GM12878 (cell line): ENCODE measurements at regions not wholly inside any gene's neighbourhood (a gene's known extent, or its start where the extent isn't known, plus 50 kb on each side); places are given as distances from the start of the nearest gene placed in this dataset.

ENCODE experiments used
- ATAC-seq: fragments of 200-7000 bp; cut with Tn5 transposase; 3 replicates; pipeline ENCODE4 v1.9.1; 2020; ENCODE audit warnings: mild to moderate bottlenecking, moderate library complexity
- BruUV-seq: library from RNA; stranded (reverse); fragments of 400-500 nt; replicated peaks from 2 replicates; lab custom pipeline; 2021; lab: Mats Ljungman, UMichigan
- CTCF ChIA-PET: fragments of 300-600 bp; sonication (Branson Sonifier 250); formaldehyde crosslinking; extraction: SDS; loops from one replicate; lab custom pipeline; 2021; ENCODE audit warnings: inconsistent platforms; lab: Yijun Ruan, JAX
- POLR2A ChIA-PET: fragments of 350-600 bp; formaldehyde crosslinking; extraction: SDS; loops from one replicate; lab custom pipeline; 2021; ENCODE audit warnings: inconsistent platforms; lab: Charles Lee
- RAD21 ChIA-PET: fragments of 300-600 bp; sonication (Branson Sonifier 250); formaldehyde crosslinking; loops from one replicate; lab custom pipeline; 2023; ENCODE audit warnings: antibody characterized with exemption; ENCODE audit not compliant: unreplicated experiment; lab: Charles Lee
- SMC1A ChIA-PET: fragments of 300-600 bp; sonication (Branson Sonifier 250); formaldehyde crosslinking; loops from one replicate; lab custom pipeline; 2023; ENCODE audit not compliant: unreplicated experiment, uncharacterized antibody; lab: Charles Lee
- DNase-seq: peaks from one replicate; pipeline ENCODE4 v3.0.0-alpha.2; 2011; ENCODE audit warnings: low read depth, low spot score
- FAIRE-seq: peaks from 3 replicates; lab custom pipeline; 2011; peaks lifted over from hg19 to GRCh38; lab: Jason Lieb, UNC
- H2AFZ ChIP-seq: 2 replicates; pipeline ENCODE4 v1.6.0; 2011; ENCODE audit warnings: low read depth, low read length, control low read depth; ENCODE audit not compliant: control insufficient read depth
- H3K27ac ChIP-seq: 2 replicates; pipeline ENCODE4 v1.5.1; 2011; ENCODE audit warnings: control low read depth; ENCODE audit not compliant: control insufficient read depth, insufficient read depth
- H3K27me3 ChIP-seq, 2 experiments: replicated peaks in 1 of 2; 2 replicates each; pipeline versions ENCODE4 v1.6.0 to v1.6.1; 2011; ENCODE audit warnings: low read length in 1 of 2; ENCODE audit not compliant: control insufficient read depth in 2 of 2, insufficient read depth in 2 of 2
- H3K36me3 ChIP-seq, 2 experiments: 2 replicates each; pipeline ENCODE4 v1.5.1; 2011; ENCODE audit warnings: low read length in 1 of 2; ENCODE audit not compliant: control insufficient read depth in 2 of 2, insufficient read depth in 2 of 2
- H3K4me1 ChIP-seq: 2 replicates; pipeline ENCODE4 v1.6.1; 2011; ENCODE audit warnings: mild to moderate bottlenecking, low read length, moderate library complexity, mixed read lengths; ENCODE audit not compliant: control insufficient read depth, insufficient read depth
- H3K4me2 ChIP-seq: 2 replicates; pipeline ENCODE4 v1.6.0; 2011; ENCODE audit warnings: control low read depth; ENCODE audit not compliant: control insufficient read depth, insufficient read depth
- H3K4me3 ChIP-seq: fragments of 200-600 bp; sonication (generic); 2 replicates; pipeline ENCODE4 v1.5.1; 2016
- H3K79me2 ChIP-seq: 2 replicates; pipeline ENCODE4 v1.6.0; 2011; ENCODE audit warnings: low read length; ENCODE audit not compliant: control insufficient read depth, insufficient read depth
- H3K9ac ChIP-seq: 2 replicates; pipeline ENCODE4 v1.8.0; 2011; ENCODE audit warnings: low read length, control low read depth, mixed read lengths; ENCODE audit not compliant: control insufficient read depth, insufficient read depth
- H3K9me3 ChIP-seq: replicated peaks from 3 replicates; pipeline ENCODE4 v1.5.1; 2011; ENCODE audit warnings: mild to moderate bottlenecking, low read length; ENCODE audit not compliant: control insufficient read depth, insufficient read depth
- H4K20me1 ChIP-seq: 2 replicates; pipeline ENCODE4 v1.6.0; 2011; ENCODE audit not compliant: control insufficient read depth, insufficient read depth
- ATF7 ChIP-seq: fragments of 450-650 bp; IDR thresholded peaks from 2 replicates; pipeline ENCODE4 v1.6.1; 2016; ENCODE audit warnings: low read depth, mild to moderate bottlenecking
- BHLHE40 ChIP-seq, 2 experiments: fragments of 450-650 bp in 1 of 2; IDR thresholded peaks; 2 replicates each; pipeline ENCODE4 v1.6.1; 2011 to 2017; ENCODE audit warnings: low read depth in 2 of 2, borderline replicate concordance in 1 of 2, improper control_type of control experiment in 1 of 2, low read length in 1 of 2, mild to moderate bottlenecking in 1 of 2
- CHD2 ChIP-seq: IDR thresholded peaks from 2 replicates; pipeline ENCODE4 v1.6.1; 2011; ENCODE audit warnings: low read depth, low read length, improper control_type of control experiment, borderline replicate concordance
- CHD4 ChIP-seq: fragments of 200-600 bp; sonication (generic); IDR thresholded peaks from 2 replicates; pipeline ENCODE4 v1.6.1; 2016; ENCODE audit warnings: mild to moderate bottlenecking
- GABPA ChIP-seq: IDR thresholded peaks from 2 replicates; pipeline ENCODE4 v1.6.1; 2014; ENCODE audit warnings: antibody characterized with exemption, low read depth, mild to moderate bottlenecking, inconsistent platforms
- IRF4 ChIP-seq: IDR thresholded peaks from 2 replicates; pipeline ENCODE4 v1.6.1; 2011; ENCODE audit warnings: low read depth, low read length
- MEF2B ChIP-seq: fragments of 450-650 bp; IDR thresholded peaks from 2 replicates; pipeline ENCODE4 v1.6.1; 2018; ENCODE audit warnings: mild to moderate bottlenecking, moderate library complexity; ENCODE audit not compliant: partially characterized antibody, poor library complexity, severe bottlenecking
- SMAD5 ChIP-seq: IDR thresholded peaks from 2 replicates; pipeline ENCODE4 v1.6.1; 2016; ENCODE audit warnings: antibody characterized with exemption, low read depth
- STAT1 ChIP-seq: fragments of 450-650 bp; conservative IDR thresholded peaks from 2 replicates; pipeline ENCODE4 v1.6.1; 2014; ENCODE audit warnings: antibody characterized with exemption, mild to moderate bottlenecking
- TBL1XR1 ChIP-seq: IDR thresholded peaks from 2 replicates; pipeline ENCODE4 v1.6.1; 2012; ENCODE audit warnings: low read depth, low read length, improper control_type of control experiment
- YBX1 ChIP-seq: fragments of 450-650 bp; IDR thresholded peaks from 2 replicates; pipeline ENCODE4 v1.6.1; 2016; ENCODE audit warnings: antibody characterized with exemption
- ZNF622 ChIP-seq: fragments of 450-650 bp; IDR thresholded peaks from 2 replicates; pipeline ENCODE4 v1.6.1; 2017; ENCODE audit warnings: mild to moderate bottlenecking, inconsistent platforms
- WGBS: methylation state at CpG from one replicate; pipeline ENCODE4 v1.1.6; 2016; ENCODE audit warnings: low lambda C conversion rate; ENCODE audit not compliant: insufficient replicate concordance, insufficient coverage; ENCODE audit errors: missing lambda C conversion rate; 5-methylcytosine and 5-hydroxymethylcytosine counted together
- in situ Hi-C: fragments of 300-500 bp; cut with MboI; formaldehyde crosslinking; loops from 9 replicates; pipeline ENCODE4 v1.14.3; 2018; ENCODE audit warnings: mixed read lengths
- intact Hi-C: fragments of 100-400 bp; cut with micrococcal nuclease; formaldehyde crosslinking; loops from one replicate; pipeline ENCODE4 v1.14.2; 2022; ENCODE audit not compliant: unreplicated experiment
- TF ChIP-seq, protein P1 (sequence below): IDR thresholded peaks from 2 replicates; pipeline ENCODE4 v1.6.1; 2011; ENCODE audit warnings: borderline replicate concordance, low read depth, mild to moderate bottlenecking, moderate library complexity, low read length; ENCODE audit not compliant: insufficient read depth, poor library complexity, severe bottlenecking
- TF ChIP-seq, protein P2 (sequence below): fragments of 450-650 bp; formaldehyde crosslinking; IDR thresholded peaks from 2 replicates; pipeline ENCODE4 v1.5.0; 2022; ENCODE audit warnings: mild to moderate bottlenecking, missing genetic modification characterization
- TF ChIP-seq, protein P3 (sequence below): IDR thresholded peaks from 2 replicates; pipeline ENCODE4 v1.6.1; 2012; ENCODE audit warnings: improper control_type of control experiment, low read depth, low read length; ENCODE audit not compliant: insufficient replicate concordance

DNA sequence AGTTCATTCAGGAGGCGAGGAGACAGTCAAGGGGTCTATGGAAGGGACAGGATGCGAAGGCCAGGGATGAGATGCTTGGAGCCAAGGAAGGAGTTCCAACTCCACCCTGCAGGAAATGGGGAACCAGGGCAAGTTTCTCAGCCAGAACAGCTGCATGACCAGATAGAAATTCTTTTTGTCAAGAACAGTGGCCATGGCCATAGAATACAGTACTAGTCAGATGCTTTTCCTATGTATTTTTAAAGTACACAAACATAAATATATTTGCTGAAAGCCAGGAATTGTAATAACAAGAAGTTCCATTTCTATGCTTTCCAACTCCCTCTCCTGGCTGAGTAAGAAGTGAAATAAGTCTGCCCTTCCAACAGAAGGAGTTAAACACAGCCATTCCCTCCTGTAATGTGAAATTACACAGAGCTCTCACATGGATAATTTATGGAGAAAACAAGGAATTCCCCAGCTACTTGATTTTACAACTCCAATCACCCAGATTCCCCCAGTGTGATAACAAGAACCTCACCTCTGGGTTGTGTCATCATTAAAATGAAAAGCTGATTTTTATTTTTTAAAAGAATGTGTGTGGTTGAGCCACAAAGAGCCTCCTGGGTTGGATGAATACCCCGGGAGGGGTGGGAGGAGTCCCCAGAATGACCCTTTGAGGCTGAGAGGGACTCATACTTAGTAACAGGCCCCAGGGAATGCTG, 124.6 kb upstream of the ARHGEF3 start:
- WGBS, result 42% methylated on average over 3 of the region's 3 CpGs
- H3K4me2 ChIP-seq, result no peak overlapping the region
- no peaks in the 10 kb centered on the region for H4K20me1 ChIP-seq
- ChIA-PET POLR2A (no interaction called here), RAD21 (no interaction called here), CTCF (interaction anchor here (1.3 kb wide), 1 partner anchor 24 kb away, joined by 4 read pairs; no protein-coding TSS in a partner anchor), SMC1A (interaction anchor here (0.6 to 2.2 kb wide), 4 partner anchors 9 to 370 kb away, joined by 3 to 7 read pairs (median 3); partner anchors contain the start of gene CCDC66)
- in situ Hi-C loops, result no loop called here
- peaks cover 8% of the 10 kb centered on the region for H3K4me1 ChIP-seq
- no peaks in the 10 kb centered on the region for H3K9me3 ChIP-seq
- no peaks in the 10 kb centered on the region for H3K79me2 ChIP-seq
- no peaks in the 10 kb centered on the region; a peak in 1 of 4 replicates for H3K27me3 ChIP-seq
- no TSS peak for BruUV-seq
- no peak overlapping the region for H2AFZ ChIP-seq
- no peak for FAIRE-seq
- H3K4me3 ChIP-seq, result no peak overlapping the region
- H3K9ac ChIP-seq, result no peak overlapping the region
- intact Hi-C loops, result no loop called here
- H3K27ac ChIP-seq, result no peak overlapping the region
- ATAC-seq, result no peak
- H3K36me3 ChIP-seq, result no peaks in the 10 kb centered on the region
- DNase-seq, result no peak
- TF ChIP-seq, protein P1, sequence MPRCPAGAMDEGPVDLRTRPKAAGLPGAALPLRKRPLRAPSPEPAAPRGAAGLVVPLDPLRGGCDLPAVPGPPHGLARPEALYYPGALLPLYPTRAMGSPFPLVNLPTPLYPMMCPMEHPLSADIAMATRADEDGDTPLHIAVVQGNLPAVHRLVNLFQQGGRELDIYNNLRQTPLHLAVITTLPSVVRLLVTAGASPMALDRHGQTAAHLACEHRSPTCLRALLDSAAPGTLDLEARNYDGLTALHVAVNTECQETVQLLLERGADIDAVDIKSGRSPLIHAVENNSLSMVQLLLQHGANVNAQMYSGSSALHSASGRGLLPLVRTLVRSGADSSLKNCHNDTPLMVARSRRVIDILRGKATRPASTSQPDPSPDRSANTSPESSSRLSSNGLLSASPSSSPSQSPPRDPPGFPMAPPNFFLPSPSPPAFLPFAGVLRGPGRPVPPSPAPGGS, result no peak
- TF ChIP-seq CHD4 (no peak), ATF7 (no peak), MEF2B (no peak), BHLHE40 (IDR thresholded peaks at IDR 0.05; ENCODE audit: borderline replicate concordance in 1 of 2, low read depth in 2 of 2, low read length in 1 of 2) (no peak), ZNF622 (no peak), SMAD5 (no peak), IRF4 (no peak), TBL1XR1 (no peak), GABPA (no peak), YBX1 (no peak), STAT1 (no peak), CHD2 (no peak)
- TF ChIP-seq, protein P2, sequence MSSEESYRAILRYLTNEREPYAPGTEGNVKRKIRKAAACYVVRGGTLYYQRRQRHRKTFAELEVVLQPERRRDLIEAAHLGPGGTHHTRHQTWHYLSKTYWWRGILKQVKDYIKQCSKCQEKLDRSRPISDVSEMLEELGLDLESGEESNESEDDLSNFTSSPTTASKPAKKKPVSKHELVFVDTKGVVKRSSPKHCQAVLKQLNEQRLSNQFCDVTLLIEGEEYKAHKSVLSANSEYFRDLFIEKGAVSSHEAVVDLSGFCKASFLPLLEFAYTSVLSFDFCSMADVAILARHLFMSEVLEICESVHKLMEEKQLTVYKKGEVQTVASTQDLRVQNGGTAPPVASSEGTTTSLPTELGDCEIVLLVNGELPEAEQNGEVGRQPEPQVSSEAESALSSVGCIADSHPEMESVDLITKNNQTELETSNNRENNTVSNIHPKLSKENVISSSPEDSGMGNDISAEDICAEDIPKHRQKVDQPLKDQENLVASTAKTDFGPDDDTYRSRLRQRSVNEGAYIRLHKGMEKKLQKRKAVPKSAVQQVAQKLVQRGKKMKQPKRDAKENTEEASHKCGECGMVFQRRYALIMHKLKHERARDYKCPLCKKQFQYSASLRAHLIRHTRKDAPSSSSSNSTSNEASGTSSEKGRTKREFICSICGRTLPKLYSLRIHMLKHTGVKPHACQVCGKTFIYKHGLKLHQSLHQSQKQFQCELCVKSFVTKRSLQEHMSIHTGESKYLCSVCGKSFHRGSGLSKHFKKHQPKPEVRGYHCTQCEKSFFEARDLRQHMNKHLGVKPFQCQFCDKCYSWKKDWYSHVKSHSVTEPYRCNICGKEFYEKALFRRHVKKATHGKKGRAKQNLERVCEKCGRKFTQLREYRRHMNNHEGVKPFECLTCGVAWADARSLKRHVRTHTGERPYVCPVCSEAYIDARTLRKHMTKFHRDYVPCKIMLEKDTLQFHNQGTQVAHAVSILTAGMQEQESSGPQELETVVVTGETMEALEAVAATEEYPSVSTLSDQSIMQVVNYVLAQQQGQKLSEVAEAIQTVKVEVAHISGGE (CRISPR knock-in tag), result no peak
- TF ChIP-seq, protein P3, sequence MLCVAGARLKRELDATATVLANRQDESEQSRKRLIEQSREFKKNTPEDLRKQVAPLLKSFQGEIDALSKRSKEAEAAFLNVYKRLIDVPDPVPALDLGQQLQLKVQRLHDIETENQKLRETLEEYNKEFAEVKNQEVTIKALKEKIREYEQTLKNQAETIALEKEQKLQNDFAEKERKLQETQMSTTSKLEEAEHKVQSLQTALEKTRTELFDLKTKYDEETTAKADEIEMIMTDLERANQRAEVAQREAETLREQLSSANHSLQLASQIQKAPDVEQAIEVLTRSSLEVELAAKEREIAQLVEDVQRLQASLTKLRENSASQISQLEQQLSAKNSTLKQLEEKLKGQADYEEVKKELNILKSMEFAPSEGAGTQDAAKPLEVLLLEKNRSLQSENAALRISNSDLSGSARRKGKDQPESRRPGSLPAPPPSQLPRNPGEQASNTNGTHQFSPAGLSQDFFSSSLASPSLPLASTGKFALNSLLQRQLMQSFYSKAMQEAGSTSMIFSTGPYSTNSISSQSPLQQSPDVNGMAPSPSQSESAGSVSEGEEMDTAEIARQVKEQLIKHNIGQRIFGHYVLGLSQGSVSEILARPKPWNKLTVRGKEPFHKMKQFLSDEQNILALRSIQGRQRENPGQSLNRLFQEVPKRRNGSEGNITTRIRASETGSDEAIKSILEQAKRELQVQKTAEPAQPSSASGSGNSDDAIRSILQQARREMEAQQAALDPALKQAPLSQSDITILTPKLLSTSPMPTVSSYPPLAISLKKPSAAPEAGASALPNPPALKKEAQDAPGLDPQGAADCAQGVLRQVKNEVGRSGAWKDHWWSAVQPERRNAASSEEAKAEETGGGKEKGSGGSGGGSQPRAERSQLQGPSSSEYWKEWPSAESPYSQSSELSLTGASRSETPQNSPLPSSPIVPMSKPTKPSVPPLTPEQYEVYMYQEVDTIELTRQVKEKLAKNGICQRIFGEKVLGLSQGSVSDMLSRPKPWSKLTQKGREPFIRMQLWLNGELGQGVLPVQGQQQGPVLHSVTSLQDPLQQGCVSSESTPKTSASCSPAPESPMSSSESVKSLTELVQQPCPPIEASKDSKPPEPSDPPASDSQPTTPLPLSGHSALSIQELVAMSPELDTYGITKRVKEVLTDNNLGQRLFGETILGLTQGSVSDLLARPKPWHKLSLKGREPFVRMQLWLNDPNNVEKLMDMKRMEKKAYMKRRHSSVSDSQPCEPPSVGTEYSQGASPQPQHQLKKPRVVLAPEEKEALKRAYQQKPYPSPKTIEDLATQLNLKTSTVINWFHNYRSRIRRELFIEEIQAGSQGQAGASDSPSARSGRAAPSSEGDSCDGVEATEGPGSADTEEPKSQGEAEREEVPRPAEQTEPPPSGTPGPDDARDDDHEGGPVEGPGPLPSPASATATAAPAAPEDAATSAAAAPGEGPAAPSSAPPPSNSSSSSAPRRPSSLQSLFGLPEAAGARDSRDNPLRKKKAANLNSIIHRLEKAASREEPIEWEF, result no peak
